Amniotic epithelial cell (primary cell): ENCODE measurements at regions not wholly inside any gene's neighbourhood (a gene's known extent, or its start where the extent isn't known, plus 50 kb on each side); places are given as distances from the start of the nearest gene placed in this dataset.
"Not testable (repeated sequence)": the region's sequence is repeated elsewhere in the genome, so short reads cannot be mapped to it uniquely, and the experiment has no call there.

Experiments
- DNase-seq: peaks from one replicate; pipeline ENCODE4 v3.0.0-alpha.2; 2010; ENCODE audit warnings: low read depth

- DNase-seq: peak; percentile 37
These were observed 115.2 kb upstream of the RAB18 start for GRCh38 chr10:27388761-27389399.

GRCh38 chr10:27383595-27384542 lies 120.2 kb upstream of the RAB18 start:
- no peak for DNase-seq

GRCh38 chr10:27382176-27382575 lies 121.9 kb upstream of the RAB18 start:
- no peak for DNase-seq

GRCh38 chr10:27380929-27381358 lies 123.2 kb upstream of the RAB18 start:
- DNase-seq: no peak

- DNase-seq: not testable (repeated sequence)
These were observed 125.1 kb upstream of the RAB18 start for GRCh38 chr10:27379041-27379440.

- no peak for DNase-seq
These were observed 130.4 kb upstream of the RAB18 start for GRCh38 chr10:27373566-27374160.

- DNase-seq: no peak
These were observed 131.5 kb upstream of the ACBD5 start for GRCh38 chr10:27372095-27372494.

GRCh38 chr10:27371375-27371774 lies 130.8 kb upstream of the ACBD5 start:
- not testable (repeated sequence) for DNase-seq

GRCh38 chr10:27369880-27370279 lies 129.3 kb upstream of the ACBD5 start:
- no peak for DNase-seq

GRCh38 chr10:27368706-27369105 lies 128.1 kb upstream of the ACBD5 start:
- no peak for DNase-seq

GRCh38 chr10:27366769-27367168 lies 126.2 kb upstream of the ACBD5 start:
- no peak for DNase-seq

GRCh38 chr10:27364028-27364427 lies 123.4 kb upstream of the ACBD5 start:
- no peak for DNase-seq

- DNase-seq: peak; percentile 70
These were observed 120.1 kb upstream of the ACBD5 start for GRCh38 chr10:27360581-27361172.

- DNase-seq: no peak
These were observed 119.3 kb upstream of the ACBD5 start for GRCh38 chr10:27359792-27360355.

- DNase-seq: no peak
These were observed 116.1 kb upstream of the ACBD5 start for GRCh38 chr10:27356738-27357137.

- DNase-seq: no peak
These were observed 115.4 kb upstream of the ACBD5 start for GRCh38 chr10:27355918-27356573.

- DNase-seq: not testable (repeated sequence)
These were observed 114.2 kb upstream of the ACBD5 start for GRCh38 chr10:27354643-27355270.

- not testable (repeated sequence) for DNase-seq
These were observed 113.5 kb upstream of the ACBD5 start for GRCh38 chr10:27354100-27354499.

- no peak for DNase-seq
These were observed 109.4 kb upstream of the ACBD5 start for GRCh38 chr10:27349987-27350386.

GRCh38 chr10:27347827-27348207 lies 107.2 kb upstream of the ACBD5 start:
- not testable (repeated sequence) for DNase-seq

- DNase-seq: no peak
These were observed 104.9 kb upstream of the ACBD5 start for GRCh38 chr10:27345455-27345920.
